ENCODE measurements at regions not wholly inside any gene's neighbourhood (a gene's known extent, or its start where the extent isn't known, plus 50 kb on each side); places are given as distances from the start of the nearest gene placed in this dataset.

DNA sequence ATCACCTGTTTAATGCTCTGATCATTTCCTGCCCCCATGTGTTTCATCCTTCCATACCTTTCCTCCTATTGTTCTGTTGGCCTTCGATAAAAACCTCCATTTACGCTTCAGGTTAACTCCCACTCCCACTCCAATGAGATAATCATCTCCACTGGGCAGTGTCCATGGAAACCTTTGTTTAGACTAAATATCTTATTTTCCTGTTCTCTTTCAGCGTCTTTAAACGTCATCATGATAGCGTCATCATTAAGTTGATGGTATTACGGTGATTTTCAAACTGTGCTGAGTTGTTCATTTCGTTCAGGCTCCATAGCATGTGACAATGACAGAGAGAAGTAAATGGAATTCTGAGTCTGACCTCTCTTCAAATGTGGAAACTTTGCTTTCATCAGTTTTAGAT lies 970.5 kb upstream of the SLC35B3 start:
- DNase-seq (ENCODE audit: low read depth): no peak

DNA sequence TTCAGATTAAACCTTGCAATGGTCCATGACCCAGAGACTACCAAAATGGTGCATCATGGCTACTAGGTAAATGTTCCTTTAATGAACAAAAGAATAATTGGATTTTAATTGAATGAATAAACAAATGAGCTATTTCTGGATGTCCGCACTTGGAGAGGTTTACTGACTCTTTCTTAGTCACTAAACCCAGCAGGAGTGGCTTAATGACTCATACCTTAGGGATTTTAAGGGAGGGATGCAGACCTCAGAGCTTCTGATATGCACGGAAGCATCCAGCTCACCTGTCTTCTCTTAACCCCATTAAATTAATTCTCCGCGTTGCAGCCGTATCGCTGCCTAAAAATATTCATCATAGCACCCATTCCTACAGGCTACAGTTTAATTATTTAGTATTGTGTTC lies 970.0 kb upstream of the SLC35B3 start:
- DNase-seq (ENCODE audit: low read depth): no peak

DNA sequence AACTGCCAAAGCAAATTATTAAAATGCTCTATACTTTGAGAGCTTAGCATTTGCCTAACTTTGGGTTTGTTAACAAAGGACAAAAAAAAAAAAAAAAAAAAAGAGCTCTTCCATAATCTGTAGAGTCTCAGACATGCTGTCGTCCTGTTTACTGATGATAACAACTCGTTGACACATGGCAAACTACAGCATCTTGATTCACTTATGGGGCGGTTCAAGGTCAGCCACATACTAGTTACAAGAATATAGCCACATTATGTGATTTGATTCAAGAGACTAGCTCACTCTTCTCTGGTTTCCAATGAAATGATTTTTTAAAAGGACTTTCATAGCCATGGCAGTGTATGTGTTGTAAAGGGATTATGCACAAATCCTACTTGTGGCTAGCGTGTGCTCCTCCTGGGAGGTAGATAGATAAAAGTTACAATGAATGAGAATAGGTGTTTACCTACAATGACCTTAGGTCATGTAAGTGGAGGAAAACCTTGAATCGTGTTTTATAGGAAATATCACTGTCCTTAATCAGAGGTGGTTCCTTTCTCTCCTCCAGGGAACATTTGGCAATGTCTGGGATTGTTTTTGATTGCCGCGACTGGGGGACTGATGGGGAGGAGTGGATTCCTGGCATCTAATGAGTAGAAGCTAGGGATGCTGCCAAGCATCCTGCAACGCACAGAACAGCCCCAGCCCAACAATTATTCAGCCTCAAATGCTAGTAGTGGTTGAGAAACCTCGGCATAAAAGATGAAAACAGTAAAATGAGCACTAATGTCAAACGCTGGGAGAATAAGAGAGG lies 969.2 kb upstream of the SLC35B3 start:
- DNase-seq (ENCODE audit: low read depth): no peak

DNA sequence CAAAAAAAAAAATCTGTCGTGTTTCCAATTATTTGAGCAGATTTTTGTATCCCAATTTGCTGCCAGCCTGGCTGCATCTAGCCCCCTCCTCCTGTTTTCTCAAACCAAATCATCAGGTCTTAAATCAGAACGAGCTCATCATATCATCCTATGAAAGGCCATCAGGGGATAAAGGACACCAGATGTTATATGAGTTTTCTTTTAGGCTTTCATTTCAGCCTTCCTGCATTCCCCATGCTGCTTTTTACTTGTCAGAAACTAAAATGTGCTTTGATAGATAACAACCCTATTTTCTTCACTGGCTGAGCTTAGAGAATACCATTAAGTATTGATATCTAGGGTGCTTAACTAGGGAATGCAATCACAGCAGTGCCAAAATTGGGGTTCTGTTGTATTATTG lies 968.4 kb upstream of the SLC35B3 start:
- no peak for DNase-seq (ENCODE audit: low read depth)

DNA sequence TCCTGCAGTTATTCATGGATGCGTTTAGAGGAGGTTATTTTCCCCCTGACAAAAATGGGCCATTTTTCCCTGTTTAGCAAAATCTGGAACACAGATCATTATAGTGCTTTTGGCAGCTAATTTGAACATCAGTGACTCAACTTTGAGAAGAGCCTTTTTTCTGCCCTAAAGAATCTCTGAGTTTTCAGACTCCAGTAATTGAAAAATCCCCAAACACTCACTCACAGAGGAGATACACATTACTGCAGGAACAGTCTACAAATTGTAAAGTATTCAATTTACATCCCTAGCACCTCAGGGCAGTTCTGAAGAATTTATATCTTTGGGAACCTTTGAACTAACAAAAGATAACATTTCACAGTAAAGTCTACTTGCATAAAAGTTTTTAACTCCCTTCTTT lies 966.6 kb upstream of the SLC35B3 start:
- DNase-seq (ENCODE audit: low read depth): no peak

DNA sequence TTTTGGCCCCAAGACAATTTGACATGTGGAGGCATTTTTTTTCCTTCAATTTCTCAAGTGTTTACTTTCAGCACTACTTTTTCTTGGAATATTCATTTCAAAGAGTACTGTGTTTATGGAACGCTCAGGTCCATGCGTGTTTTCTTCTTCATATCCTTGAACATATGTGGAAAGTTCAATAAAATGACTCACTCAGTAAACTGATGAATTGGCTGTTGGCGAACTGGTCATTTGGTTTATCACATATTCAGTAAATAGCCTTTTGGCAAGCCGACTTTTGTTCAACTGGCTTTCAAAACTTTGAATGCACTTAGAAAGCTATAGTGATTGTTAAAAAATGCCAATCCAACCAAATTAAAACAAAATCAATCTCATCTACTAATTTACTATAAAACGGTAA lies 964.6 kb upstream of the SLC35B3 start:
- no peak for DNase-seq (ENCODE audit: low read depth)

DNA sequence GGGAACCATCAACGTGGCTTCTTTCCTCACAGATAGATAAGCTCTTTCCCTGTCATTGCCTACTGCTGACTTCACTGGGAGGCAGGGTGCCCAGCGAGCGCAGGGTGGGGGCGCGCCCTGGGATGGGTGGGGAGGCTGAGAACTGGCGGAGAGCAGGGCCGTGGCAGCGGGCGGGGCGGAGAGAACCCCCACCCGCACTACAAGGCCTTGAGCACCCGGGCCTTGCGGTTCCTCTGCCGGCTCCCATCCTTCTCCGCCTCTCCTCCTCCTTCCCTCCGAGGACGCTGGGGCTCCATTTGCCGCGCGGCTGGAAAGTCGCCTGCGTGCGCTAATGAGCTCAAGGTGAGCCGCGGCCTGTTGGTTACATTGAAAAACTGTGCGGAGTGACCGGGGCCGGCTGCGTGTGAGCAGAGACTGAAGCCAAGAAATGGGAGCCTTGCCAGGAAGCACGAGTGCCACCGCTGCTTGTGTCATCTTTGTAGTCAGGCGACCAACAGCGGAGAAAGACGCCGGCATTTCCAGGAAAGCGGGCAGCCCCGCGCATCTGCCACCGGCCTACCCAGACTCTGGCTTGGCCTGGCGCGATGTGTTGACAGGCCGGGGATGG lies 963.5 kb upstream of the SLC35B3 start:
- DNase-seq (ENCODE audit: low read depth): no peak

DNA sequence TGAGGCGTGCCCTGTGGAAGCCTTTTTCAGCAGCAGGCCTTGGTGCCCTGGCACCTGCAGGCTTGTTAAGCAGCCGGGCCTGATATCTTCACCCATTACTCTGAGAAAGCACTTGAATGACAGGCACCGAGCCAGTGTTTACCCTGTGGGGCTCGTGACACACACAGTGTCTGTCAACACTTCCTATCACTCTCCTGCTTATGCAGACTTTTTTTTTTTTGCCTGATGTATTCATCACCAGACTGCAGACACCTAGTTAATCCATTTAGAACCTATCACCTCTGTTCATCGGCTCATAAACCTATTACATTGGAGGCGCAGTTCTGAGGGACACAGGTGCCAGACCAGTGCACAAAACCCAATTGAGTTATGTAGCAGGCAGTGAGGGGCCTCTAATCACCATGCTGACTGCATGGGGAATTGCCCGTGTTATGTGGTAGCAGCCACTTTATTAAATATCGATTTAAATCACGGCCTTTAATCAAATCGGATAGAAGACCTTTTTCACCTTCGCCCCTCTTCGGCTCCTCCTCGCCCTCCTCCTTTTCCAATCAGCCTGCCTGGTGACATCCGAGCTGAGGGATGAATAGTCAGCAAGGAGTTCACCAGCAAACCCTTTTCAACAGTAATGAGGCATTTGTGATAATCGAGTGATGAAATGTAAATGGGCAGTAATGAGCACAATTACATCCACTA lies 962.9 kb upstream of the SLC35B3 start:
- no peak for DNase-seq (ENCODE audit: low read depth)

DNA sequence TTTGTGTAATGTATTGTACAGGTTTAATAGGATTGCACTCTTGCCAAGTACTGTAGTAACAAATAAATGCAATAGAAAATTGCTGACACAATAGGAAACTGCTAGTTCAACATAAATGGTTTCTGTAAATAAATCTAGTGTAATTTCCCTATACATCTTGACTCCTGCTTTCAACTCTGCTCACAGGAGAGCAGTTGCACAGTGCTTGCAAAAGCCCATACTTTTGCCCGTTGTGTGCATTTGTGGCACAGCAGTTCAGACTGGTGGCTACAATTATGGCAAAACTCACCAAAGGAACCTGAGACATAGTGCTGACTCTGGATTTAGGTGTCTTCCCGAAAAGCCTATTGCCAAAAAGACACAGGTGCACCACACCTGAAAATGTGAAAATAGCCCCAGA lies 953.3 kb upstream of the SLC35B3 start:
- DNase-seq (ENCODE audit: low read depth): no peak

DNA sequence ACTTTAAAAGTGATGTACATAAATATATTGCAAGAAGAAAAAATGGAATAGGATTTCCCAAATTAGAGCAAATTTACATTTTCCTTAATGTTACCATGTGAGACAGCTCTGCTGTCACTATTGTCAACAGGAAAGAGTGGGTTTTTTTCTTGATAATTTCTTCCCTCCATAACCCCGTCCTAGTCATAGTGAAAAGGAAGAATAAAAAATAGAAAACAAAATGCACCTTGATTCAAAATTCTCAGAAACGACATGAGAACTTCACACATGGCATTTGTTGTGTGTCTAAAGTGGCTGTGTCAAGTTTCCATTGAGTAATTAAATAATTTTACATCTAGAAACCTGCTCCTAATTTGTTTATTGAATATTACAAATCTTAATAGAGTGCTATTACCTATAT lies 945.2 kb upstream of the SLC35B3 start:
- no peak for DNase-seq (ENCODE audit: low read depth)

DNA sequence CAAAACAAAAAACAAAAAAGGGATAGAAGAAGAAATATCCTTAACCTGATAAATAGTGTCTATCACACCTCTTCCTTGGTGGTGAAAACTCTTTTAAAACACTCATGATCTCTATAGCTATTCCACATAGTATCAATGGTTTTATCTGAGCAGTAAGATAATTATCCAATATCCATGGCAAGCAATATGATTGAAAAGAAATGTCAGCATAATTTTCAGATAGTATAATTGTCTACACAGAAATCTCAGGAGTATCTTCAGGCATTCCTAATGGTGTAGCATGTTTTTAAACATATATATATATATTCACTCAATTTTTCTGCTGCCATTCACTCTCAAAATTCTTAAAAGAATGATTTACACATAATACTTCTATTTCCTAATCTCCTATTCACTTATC lies 938.0 kb upstream of the SLC35B3 start:
- no peak for DNase-seq (ENCODE audit: low read depth)

DNA sequence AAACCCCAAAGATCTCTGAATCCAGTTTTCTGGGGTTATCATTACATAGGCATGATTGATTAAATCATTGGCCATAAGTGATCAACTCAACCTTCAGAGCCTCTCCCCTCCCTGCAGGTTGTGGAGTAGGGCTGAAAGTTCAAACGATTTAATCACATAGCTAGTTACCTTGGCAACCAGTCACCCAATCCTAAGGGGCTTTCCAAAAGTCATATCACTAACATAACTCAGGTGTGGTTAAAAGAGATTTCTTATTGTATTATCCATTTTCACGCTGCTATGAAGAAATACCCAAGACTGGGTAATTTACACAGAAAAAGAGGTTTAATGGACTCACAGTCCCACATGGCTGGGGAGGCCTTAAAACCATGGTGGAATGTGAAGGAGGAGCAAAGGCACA lies 935.1 kb upstream of the SLC35B3 start:
- DNase-seq (ENCODE audit: low read depth): no peak

DNA sequence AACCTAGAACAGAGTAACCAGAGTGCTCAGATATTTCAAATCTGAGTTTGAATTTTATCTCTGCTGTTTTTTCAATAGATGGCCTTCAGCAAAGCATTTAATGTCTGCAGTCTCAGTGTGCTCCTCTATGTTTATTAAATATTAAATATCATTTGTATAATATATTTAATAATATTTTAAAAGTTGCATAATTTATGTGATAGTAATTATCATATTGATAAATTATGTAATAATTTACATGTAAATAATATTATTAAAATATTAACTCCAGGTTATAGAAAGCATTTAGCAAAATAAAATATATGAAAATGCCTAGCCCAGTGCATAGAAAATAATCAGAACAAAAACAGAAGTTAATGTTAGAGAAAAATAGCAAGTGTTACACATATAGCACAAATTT lies 930.0 kb upstream of the SLC35B3 start:
- DNase-seq (ENCODE audit: low read depth): no peak

DNA sequence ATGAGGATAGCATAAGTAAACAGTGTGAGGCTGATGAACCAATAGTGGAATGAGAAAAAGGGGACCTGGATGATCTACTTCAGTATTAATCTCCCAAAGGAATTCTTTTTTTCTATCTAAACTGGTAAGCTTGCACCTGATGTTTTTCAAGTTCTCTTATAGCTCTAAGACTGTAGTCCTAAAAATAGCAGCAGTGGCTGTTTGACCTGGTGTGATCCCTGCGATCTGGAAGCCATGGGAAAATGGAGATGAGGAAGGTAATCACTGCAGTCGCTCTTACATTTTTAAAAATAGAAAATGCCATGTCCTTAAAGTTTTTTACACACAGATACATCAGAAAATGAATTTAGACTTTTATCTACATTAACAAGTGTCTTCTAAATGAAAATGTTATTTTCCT lies 926.4 kb upstream of the SLC35B3 start:
- DNase-seq (ENCODE audit: low read depth): no peak

DNA sequence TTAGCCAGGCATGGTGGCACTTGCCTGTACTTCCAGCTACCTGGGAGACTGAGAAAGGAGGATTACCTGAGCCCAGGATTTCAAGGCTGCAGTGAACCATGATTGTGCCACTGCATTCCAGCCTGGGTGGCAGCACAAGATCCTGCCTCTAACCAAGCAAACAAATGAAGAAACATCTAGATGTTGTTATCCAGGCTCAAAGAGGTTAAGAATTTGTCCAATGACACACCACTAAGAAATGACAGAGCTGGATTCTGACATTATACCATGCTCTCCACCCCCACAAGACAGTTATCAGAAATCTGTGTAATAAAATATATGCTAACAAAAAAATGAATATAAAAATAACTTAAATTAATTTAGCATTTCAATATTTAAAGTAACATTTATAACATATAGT lies 925.5 kb upstream of the SLC35B3 start:
- DNase-seq (ENCODE audit: low read depth): no peak

DNA sequence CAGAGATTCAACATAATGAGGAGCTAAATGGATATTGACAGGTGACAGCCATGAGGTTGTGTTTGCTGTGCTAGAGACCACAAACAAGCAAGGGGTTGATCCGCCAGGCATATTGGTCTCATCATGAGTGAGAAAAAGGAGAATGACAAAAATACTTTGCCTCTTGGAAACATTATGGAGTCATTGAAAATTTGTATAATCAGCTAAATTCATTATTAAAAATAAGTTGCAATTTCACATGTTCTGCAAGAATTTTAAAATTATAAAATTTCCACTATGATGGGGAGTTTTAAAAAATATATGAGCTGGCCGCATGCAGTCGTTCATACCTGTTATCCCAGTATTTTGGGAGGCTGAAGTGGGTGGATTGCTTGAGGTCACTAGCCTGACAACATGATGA lies 912.3 kb upstream of the SLC35B3 start:
- DNase-seq (ENCODE audit: low read depth): no peak

DNA sequence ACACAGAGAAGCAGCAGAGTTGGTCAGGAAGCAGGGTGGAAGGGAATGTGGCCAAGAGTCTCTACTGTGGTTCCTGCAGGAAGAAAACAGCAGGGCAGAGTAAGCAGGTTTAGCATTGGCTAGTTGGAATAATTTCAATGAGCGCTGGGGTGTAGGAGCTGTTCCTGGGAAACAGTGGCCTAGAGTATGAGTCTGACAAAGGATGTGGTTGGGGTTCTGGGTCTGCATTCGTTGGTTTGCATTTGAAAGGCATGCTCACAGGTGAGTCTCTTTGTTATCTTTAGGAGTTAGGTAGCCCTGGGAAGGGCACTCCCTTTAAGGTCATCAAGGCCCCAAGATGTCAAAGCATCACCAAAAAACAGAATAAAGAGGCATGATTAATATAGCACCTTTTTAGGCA lies 911.6 kb upstream of the SLC35B3 start:
- DNase-seq (ENCODE audit: low read depth): no peak

DNA sequence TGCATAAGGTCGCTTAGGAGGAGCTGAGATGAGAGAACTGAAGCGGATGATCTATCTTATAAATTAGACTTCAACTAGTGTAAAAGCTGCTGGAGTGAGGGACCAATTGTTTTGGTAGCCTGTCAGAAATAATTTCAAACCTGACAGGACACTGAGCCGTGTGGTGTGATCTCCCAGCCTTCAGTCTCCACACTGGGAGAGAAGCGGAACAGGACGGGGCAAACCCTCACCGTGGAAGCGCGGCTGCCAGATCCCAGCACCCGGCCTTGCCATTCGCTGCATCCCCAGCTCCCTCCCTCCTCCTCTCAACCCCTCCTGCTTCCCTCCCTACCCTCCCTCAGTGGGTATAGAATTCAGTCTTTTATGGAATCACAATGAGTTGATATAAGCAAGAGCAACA lies 900.1 kb upstream of the SLC35B3 start:
- DNase-seq (ENCODE audit: low read depth): no peak

DNA sequence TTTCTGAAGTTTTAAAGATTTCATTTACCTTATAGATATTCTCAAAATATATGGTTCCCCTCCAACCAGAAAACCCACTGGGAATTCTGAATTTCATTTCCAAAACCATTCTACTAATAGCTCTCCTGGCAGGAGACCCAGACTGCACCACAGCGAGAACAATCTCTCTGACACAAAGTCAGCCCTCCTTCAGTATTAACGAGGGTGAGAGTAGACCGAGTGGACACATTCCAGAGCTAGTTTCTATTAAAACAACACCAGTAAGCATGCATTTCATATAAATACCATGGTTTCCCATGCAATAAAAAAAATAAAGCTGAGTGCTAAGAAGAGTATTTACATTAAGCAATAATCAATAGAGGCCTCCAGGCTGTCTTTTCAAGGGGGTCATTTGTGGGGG lies 899.6 kb upstream of the SLC35B3 start:
- DNase-seq (ENCODE audit: low read depth): no peak

DNA sequence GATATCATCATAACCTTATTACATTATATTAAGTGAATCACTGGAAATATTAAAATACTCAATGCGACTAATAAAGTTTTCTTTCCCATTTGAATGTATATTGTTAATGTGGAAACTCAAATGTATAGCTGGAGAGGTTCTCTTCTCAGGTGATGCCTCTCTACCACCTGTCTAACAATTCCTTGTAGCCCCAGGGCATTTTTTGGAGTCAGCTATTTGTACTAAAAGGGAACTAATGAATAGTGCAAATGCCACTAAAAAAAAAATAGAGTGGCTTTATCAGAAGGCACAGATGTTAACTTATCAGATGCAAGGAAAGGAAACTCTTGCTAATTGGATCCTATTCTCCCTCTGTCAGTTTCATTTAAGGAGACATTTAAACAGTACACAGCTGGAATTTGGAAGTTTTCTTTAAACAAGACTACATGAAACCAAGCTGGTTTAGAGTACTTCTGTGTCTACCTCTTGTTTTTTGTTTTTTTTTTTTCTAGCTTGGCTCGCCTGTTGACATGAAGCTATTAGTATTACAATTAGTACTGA lies 897.0 kb upstream of the SLC35B3 start:
- DNase-seq (ENCODE audit: low read depth): no peak

DNA sequence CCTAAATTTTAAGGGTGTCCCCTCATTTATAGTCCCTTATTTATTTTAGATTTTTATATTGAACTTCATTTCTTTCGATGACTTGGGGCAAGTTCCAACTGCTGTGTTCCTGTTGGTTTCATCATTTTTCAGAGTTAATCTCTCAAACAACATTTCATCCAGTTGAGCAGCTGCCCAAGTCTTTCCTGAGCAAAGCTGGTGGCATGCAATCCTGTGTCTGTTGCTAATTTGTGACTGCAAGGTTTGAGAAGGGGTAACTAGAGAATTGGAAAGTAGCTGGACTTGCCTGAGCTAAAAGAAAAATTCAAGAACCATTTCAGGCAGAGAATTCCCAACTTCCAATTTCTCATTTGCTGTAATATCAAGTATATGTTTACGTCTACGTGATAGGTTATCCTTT lies 881.5 kb upstream of the SLC35B3 start:
- no peak for DNase-seq (ENCODE audit: low read depth)

DNA sequence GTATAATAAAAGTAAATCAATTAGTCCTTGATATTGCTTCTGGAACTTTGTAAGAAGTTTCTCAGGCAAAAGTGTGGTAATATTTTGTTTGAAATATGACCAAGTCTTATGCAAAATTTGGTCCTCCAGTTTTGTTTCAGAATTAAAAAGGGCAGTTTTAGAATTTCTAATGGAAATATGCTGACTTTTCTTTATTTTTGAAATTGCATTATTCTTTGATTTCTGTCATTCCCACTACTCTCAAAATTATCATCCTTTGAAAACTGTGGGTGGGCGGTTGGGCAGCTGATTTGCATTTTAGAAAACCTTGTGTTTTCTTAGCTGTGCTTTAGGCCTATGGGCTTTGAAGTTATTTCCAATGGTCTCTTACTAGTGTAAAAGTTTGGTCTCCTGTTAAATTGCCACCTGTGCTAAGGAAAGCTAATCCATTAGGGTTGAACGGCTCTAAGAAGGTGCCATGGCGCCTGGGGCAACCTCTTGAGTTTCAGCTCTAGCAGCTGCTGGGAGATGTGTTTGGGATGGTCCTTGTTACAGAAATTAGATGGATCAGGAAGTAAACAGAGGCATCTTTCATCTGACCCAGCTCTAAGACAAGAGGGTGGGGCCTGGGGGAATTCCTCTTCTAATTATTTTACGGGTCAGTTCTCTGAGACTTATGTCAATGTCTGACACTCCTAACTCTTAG lies 880.8 kb upstream of the SLC35B3 start:
- DNase-seq (ENCODE audit: low read depth): no peak

DNA sequence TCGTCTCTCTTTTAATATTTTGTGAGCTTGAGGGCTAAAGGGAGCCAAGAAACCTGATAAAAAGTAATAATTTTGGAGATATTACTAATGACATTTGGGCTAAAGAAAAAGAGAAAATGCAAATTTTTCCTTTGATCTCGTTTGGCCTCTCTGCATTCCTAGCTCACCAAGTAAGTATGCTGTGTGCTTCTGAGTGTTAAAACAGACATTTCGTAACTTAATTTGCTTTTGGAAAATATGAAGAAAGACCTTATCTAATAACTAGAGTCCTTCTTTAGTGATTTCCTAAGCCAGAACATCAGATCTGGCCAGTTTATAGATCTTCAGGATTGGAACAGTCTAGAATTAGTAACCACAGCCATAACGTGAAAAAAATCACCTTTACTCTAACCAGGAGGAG lies 872.9 kb upstream of the SLC35B3 start:
- DNase-seq (ENCODE audit: low read depth): no peak

Measured in activated T-helper 9 cell treated with anti-CD3 and anti-CD28 coated beads, Interleukin-2, amount 50 U/mL, for 16 hours (primary cell).